OCI-LY1 (cell line): ENCODE measurements at regions not wholly inside any gene's neighbourhood (a gene's known extent, or its start where the extent isn't known, plus 50 kb on each side); places are given as distances from the start of the nearest gene placed in this dataset.

Experiments used
- H2AFZ ChIP-seq: fragments of 200-600 bp; sonication (generic), shearing (Covaris generic); 2 replicates; pipeline ENCODE4 v1.6.0; 2014; ENCODE audit warnings: antibody characterized with exemption, mild to moderate bottlenecking, low read length
- H3F3A ChIP-seq: fragments of 200-600 bp; sonication (generic), shearing (Covaris generic); 2 replicates; pipeline ENCODE4 v1.6.0; 2014; ENCODE audit warnings: mild to moderate bottlenecking, antibody characterized with exemption, low read length, moderate library complexity; ENCODE audit not compliant: insufficient read depth
- H3K27ac ChIP-seq: fragments of 200-600 bp; sonication (generic); 2 replicates; pipeline ENCODE4 v1.5.1; 2014; ENCODE audit warnings: low read length, mixed run types, mild to moderate bottlenecking, low read depth; ENCODE audit not compliant: poor library complexity, severe bottlenecking
- H3K27me3 ChIP-seq: fragments of 200-600 bp; sonication (generic); 2 replicates; pipeline ENCODE4 v1.6.0; 2014; ENCODE audit warnings: antibody characterized with exemption, mild to moderate bottlenecking, low read length, moderate library complexity; ENCODE audit not compliant: insufficient read depth
- H3K36me3 ChIP-seq: fragments of 200-600 bp; sonication (generic); 2 replicates; pipeline ENCODE4 v1.6.1; 2014; ENCODE audit warnings: mild to moderate bottlenecking, antibody characterized with exemption, low read length, moderate library complexity, mixed read lengths; ENCODE audit not compliant: insufficient read depth
- H3K4me1 ChIP-seq: fragments of 200-600 bp; sonication (generic); 2 replicates; pipeline ENCODE4 v1.5.1; 2014; ENCODE audit warnings: mild to moderate bottlenecking, low read length, moderate library complexity; ENCODE audit not compliant: insufficient read depth, severe bottlenecking
- H3K4me2 ChIP-seq: fragments of 200-600 bp; sonication (generic), shearing (Covaris generic); 2 replicates; pipeline ENCODE4 v1.6.1; 2014; ENCODE audit warnings: low read length
- H3K4me3 ChIP-seq: fragments of 200-600 bp; sonication (generic); 2 replicates; pipeline ENCODE4 v1.5.1; 2014; ENCODE audit warnings: low read length, low read depth, mild to moderate bottlenecking, mixed read lengths; ENCODE audit not compliant: poor library complexity, severe bottlenecking
- H3K79me2 ChIP-seq: fragments of 200-600 bp; shearing (Covaris generic); 2 replicates; pipeline ENCODE4 v1.6.1; 2016; ENCODE audit warnings: mixed run types, low read length, mixed read lengths; ENCODE audit not compliant: insufficient read depth
- H3K9ac ChIP-seq: fragments of 200-600 bp; sonication (generic), shearing (Covaris generic); 2 replicates; pipeline ENCODE4 v1.6.1; 2014; ENCODE audit warnings: mild to moderate bottlenecking, low read length, mixed read lengths
- H3K9me2 ChIP-seq: fragments of 200-600 bp; sonication (generic), shearing (Covaris generic); 2 replicates; pipeline ENCODE4 v1.6.1; 2014; ENCODE audit warnings: low read depth, mild to moderate bottlenecking, low read length, mixed read lengths
- H3K9me3 ChIP-seq: fragments of 200-600 bp; shearing (Covaris generic); 2 replicates; pipeline ENCODE4 v1.6.1; 2014; ENCODE audit warnings: low read length, mixed read lengths
- H4K20me1 ChIP-seq: fragments of 200-600 bp; sonication (generic), shearing (Covaris generic); 2 replicates; pipeline ENCODE4 v1.6.0; 2016; ENCODE audit warnings: mild to moderate bottlenecking, low read length; ENCODE audit not compliant: insufficient read depth
- EZH2 ChIP-seq: fragments of 200-600 bp; sonication (generic), shearing (Covaris generic); IDR thresholded peaks from 2 replicates; pipeline ENCODE4 v1.8.0; 2017; ENCODE audit warnings: borderline replicate concordance, mixed run types, mild to moderate bottlenecking, antibody characterized with exemption, low read length, moderate library complexity, mixed read lengths
- TF ChIP-seq, protein P1 (sequence below): fragments of 200-600 bp; sonication (generic), shearing (Covaris generic); IDR thresholded peaks from 2 replicates; pipeline ENCODE4 v1.5.1; 2017; ENCODE audit warnings: mild to moderate bottlenecking, antibody characterized with exemption, low read length, moderate library complexity, mixed read lengths

DNA sequence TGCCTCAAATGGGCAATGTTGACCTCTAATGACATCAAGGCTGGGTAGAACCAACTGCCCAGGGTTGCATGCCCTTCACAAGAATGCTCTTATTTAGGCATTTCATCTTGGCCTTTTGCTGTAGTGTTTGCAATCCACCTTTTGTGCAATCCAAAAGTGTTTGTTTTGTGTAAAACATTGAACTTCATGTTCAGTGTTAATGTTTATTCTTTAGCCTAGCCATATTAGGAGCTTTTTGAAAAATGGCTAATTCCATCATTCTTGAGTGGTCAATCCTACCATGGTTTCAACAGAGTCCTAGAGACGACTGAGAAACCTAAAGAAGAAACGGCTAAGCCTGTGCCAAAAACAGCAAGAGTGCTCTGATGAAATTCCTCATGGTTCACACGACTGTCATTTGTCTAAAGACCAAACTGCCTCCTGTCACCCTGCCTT is 279.6 kb upstream of the PRDM1 start:
- TF ChIP-seq, protein P1, sequence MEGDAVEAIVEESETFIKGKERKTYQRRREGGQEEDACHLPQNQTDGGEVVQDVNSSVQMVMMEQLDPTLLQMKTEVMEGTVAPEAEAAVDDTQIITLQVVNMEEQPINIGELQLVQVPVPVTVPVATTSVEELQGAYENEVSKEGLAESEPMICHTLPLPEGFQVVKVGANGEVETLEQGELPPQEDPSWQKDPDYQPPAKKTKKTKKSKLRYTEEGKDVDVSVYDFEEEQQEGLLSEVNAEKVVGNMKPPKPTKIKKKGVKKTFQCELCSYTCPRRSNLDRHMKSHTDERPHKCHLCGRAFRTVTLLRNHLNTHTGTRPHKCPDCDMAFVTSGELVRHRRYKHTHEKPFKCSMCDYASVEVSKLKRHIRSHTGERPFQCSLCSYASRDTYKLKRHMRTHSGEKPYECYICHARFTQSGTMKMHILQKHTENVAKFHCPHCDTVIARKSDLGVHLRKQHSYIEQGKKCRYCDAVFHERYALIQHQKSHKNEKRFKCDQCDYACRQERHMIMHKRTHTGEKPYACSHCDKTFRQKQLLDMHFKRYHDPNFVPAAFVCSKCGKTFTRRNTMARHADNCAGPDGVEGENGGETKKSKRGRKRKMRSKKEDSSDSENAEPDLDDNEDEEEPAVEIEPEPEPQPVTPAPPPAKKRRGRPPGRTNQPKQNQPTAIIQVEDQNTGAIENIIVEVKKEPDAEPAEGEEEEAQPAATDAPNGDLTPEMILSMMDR, result no peak
- TF ChIP-seq EZH2, result no peak
- Histone ChIP-seq H3K36me3 (no peaks in the 10 kb centered on the region), H4K20me1 (no peaks in the 10 kb centered on the region), H3F3A (no peaks in the 10 kb centered on the region), H3K4me1 (no peaks in the 10 kb centered on the region), H3K9me2 (no peaks in the 10 kb centered on the region), H3K4me3 (no peak overlapping the region), H3K27me3 (no peaks in the 10 kb centered on the region), H3K27ac (no peak overlapping the region), H3K4me2 (no peak overlapping the region), H3K9ac (no peak overlapping the region), H3K9me3 (no peaks in the 10 kb centered on the region), H3K79me2 (no peaks in the 10 kb centered on the region), H2AFZ (no peak overlapping the region)

DNA sequence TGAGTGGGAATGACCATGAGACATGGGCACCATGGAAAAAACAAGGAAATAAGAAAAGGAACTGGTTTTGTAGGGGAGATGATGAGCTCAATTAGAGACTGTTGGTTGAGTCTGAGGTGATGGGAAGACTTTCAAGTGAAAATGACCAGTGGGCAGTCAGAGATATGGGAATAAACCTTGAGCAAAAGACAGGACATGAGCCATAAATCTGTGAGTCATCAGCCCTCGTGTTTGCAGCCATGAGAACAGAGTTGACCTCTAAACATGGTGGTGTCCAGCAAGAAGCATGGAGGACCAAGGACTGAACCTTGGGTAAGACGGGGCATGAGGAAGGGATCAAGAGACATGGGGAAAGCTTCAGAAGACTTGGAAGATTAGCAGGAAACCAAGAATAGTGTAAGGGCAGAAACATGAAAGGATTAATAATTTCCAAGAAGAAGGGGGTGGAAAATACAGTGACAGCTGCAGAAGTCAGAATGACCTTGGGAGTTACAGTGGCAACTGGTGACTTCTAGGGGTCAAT is 280.6 kb upstream of the PRDM1 start:
- H3K9me2 ChIP-seq, result no peaks in the 10 kb centered on the region
- H3K4me1 ChIP-seq, result no peaks in the 10 kb centered on the region
- no peak for TF ChIP-seq EZH2
- TF ChIP-seq, protein P1, result no peak
- H3F3A ChIP-seq, result no peaks in the 10 kb centered on the region
- H3K79me2 ChIP-seq, result no peaks in the 10 kb centered on the region
- no peaks in the 10 kb centered on the region for H3K27me3 ChIP-seq
- no peak overlapping the region for H3K9ac ChIP-seq
- H3K9me3 ChIP-seq, result no peaks in the 10 kb centered on the region
- no peaks in the 10 kb centered on the region for H3K36me3 ChIP-seq
- H3K27ac ChIP-seq, result no peak overlapping the region
- H4K20me1 ChIP-seq, result no peaks in the 10 kb centered on the region
- H3K4me2 ChIP-seq, result no peak overlapping the region
- no peak overlapping the region for H2AFZ ChIP-seq
- H3K4me3 ChIP-seq, result no peak overlapping the region

DNA sequence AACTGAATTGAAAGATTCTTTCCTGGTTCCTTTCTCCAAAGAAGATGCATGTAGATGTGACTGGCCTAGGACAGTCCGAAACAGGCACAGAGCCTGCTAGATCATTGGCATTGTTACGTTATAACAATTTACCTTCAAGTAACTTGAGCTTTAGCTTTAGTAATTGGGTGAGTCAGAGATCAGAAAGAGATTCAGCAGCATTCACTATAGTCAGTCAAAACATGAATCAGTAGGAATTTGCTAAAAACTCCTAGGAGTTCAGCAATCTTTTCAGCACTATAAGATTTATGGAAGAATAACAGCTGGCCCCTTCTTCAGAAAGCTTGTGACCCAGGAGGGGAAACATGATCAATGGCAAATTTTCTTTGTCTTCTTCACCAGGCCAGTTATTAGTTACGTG is 281.7 kb upstream of the PRDM1 start:
- TF ChIP-seq EZH2, result no peak
- TF ChIP-seq, protein P1, result no peak

More for the DNA sequence above, 281.7 kb upstream of the PRDM1 start:
- Histone ChIP-seq H3K27ac (no peak overlapping the region), H3K9me3 (no peaks in the 10 kb centered on the region), H3K79me2 (no peaks in the 10 kb centered on the region), H3K9me2 (no peaks in the 10 kb centered on the region), H3K4me3 (no peak overlapping the region), H4K20me1 (no peaks in the 10 kb centered on the region), H3K9ac (no peak overlapping the region), H3K4me1 (no peaks in the 10 kb centered on the region), H3F3A (no peaks in the 10 kb centered on the region), H3K4me2 (no peak overlapping the region), H3K36me3 (no peaks in the 10 kb centered on the region), H3K27me3 (no peaks in the 10 kb centered on the region), H2AFZ (no peak overlapping the region)
